Bronchial epithelial cell (primary cell): ENCODE measurements at regions not wholly inside any gene's neighbourhood (a gene's known extent, or its start where the extent isn't known, plus 50 kb on each side); places are given as distances from the start of the nearest gene placed in this dataset.
A peak's percentile ranks its signal among the peaks of the same experiment; 100 is the strongest.

Experiments used
- DNase-seq: peaks from one replicate; pipeline ENCODE4 v3.0.0-alpha.2; 2010; ENCODE audit warnings: low read depth
- FAIRE-seq: peaks from 2 replicates; lab custom pipeline; 2011; peaks lifted over from hg19 to GRCh38; lab: Jason Lieb, UNC
- H3K27me3 ChIP-seq: 2 replicates; pipeline ENCODE4 v1.5.1; 2011; ENCODE audit warnings: low read length; ENCODE audit not compliant: control insufficient read depth, insufficient read depth
- H3K36me3 ChIP-seq: 2 replicates; pipeline ENCODE4 v1.5.1; 2011; ENCODE audit warnings: low read length; ENCODE audit not compliant: control insufficient read depth, insufficient read depth
- H3K4me3 ChIP-seq: 2 replicates; pipeline ENCODE4 v1.5.1; 2011; ENCODE audit warnings: mild to moderate bottlenecking, low read depth, low read length, control low read depth
- TF ChIP-seq, protein P1 (sequence below): IDR thresholded peaks from 2 replicates; pipeline ENCODE4 v1.5.1; 2011; ENCODE audit warnings: mild to moderate bottlenecking, moderate library complexity, low read length, control low read depth, inconsistent platforms; ENCODE audit not compliant: insufficient read depth, severe bottlenecking

DNA sequence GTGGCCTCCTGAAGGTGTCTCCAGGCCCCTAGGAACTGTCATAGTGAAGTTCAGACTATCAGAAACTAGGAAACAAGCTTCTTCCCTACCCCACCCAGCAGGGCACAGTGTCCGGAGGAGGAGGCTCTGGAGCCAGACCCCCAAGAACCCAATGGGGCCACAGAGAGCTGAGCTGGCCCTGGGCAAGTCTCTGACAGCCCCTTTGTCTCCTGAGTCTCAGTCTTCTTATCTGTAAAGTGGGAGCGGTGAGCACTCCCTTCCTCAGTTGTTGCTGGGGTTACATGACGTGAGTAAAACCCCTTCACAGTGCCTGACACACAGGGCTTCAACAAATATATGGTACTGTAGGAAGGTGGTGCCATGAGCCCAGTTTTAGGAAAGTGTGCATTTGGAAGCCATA lies 675.8 kb downstream of the MATN1 start:
- H3K27me3 ChIP-seq: no peaks in the 10 kb centered on the region
- no peaks in the 10 kb centered on the region for H3K36me3 ChIP-seq
- no peak for DNase-seq
- H3K4me3 ChIP-seq: no peak overlapping the region
- no peak for FAIRE-seq
- TF ChIP-seq, protein P1, sequence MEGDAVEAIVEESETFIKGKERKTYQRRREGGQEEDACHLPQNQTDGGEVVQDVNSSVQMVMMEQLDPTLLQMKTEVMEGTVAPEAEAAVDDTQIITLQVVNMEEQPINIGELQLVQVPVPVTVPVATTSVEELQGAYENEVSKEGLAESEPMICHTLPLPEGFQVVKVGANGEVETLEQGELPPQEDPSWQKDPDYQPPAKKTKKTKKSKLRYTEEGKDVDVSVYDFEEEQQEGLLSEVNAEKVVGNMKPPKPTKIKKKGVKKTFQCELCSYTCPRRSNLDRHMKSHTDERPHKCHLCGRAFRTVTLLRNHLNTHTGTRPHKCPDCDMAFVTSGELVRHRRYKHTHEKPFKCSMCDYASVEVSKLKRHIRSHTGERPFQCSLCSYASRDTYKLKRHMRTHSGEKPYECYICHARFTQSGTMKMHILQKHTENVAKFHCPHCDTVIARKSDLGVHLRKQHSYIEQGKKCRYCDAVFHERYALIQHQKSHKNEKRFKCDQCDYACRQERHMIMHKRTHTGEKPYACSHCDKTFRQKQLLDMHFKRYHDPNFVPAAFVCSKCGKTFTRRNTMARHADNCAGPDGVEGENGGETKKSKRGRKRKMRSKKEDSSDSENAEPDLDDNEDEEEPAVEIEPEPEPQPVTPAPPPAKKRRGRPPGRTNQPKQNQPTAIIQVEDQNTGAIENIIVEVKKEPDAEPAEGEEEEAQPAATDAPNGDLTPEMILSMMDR: no peak

DNA sequence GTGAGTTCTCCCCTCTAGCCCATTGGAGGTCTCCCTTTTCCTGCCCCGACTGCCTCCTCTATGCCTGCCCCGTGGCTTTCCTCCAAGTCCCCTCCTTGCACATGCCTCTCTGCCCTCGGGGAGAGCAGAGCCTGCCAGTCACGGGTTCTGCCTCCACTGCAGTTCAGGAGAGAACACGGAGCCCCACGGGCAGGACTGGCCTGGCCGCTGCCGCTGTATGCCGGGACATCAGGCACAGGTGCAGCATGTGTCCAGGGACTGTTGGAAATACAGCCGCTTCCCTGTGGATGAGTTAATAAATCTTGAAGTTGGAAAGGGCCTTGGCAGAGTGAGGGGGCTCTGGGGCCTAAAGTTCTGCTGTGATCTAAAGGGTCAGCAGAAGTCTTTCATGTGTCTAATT lies 676.6 kb downstream of the MATN1 start:
- DNase-seq (no peak), FAIRE-seq (no peak)
- no peaks in the 10 kb centered on the region for H3K36me3 ChIP-seq
- H3K4me3 ChIP-seq: no peak overlapping the region
- TF ChIP-seq, protein P1: no peak
- H3K27me3 ChIP-seq: no peaks in the 10 kb centered on the region

DNA sequence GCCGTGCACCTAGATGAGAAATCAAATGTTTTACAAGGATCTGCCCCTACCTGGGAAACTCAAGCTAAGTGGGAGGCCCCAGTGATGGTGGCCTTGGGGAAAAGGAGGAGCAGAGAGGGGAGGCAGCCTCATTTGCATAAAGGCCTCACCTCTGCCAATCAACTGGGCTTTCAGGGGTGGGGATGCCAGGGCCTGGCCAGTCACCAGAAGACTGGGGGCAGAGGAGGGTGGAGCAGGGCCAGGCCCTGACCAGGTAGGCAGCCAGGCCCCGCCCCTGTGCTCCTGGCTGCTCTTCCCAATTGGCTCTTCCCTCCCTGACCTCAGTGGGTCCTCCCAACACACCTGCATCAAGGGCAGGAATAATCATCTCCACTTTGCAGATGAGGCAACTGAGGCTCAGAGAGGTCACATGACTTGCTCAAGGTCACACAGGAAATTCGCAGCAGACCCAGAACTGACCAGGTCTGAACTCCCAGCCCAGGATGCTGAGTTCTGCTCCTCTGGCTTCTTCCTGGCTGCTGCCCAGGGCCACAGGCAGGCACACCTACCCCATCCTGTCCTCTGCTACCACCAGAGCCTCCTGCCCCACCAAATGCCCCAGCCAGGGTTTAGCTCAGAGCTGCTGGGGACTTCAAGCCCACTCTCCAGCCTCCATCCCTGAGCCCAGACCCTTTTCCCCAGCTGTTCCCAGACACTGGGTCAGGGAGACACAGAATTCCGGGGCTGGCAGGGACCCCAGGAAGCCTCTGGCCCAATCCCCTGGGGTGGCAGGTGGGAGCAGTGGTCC lies 677.9 kb downstream of the MATN1 start:
- TF ChIP-seq, protein P1: no peak
- peak; percentile 32 for FAIRE-seq
- no peak for DNase-seq
- no peak overlapping the region for H3K4me3 ChIP-seq
- no peaks in the 10 kb centered on the region for H3K36me3 ChIP-seq
- no peaks in the 10 kb centered on the region for H3K27me3 ChIP-seq

DNA sequence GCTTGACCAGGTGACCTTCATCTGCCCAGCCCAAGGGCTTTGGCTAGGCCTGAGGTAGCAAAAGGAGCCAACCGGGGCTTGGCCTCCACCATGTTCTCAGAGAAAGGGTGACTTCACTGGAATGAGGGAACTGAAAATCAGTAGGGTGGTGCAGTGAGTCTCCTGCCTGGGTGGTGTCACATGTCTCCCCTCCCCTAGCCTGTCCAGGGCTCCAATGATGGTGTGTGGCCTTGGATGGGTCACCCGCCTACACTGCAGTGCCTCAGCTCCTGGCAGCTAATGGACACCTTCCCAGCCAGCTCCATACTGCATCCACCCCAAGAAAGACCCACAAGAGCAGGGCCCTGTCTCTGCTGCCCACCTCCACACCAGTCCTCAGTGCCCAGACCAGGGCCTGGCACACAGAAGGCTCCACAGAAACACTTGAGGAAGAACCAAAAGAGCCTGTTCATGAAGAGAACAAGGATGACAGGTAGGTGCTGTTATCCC lies 678.7 kb downstream of the MATN1 start:
- Histone ChIP-seq H3K36me3 (no peaks in the 10 kb centered on the region), H3K27me3 (no peaks in the 10 kb centered on the region), H3K4me3 (no peak overlapping the region)
- TF ChIP-seq, protein P1: no peak
- no peak for FAIRE-seq
- no peak for DNase-seq

DNA sequence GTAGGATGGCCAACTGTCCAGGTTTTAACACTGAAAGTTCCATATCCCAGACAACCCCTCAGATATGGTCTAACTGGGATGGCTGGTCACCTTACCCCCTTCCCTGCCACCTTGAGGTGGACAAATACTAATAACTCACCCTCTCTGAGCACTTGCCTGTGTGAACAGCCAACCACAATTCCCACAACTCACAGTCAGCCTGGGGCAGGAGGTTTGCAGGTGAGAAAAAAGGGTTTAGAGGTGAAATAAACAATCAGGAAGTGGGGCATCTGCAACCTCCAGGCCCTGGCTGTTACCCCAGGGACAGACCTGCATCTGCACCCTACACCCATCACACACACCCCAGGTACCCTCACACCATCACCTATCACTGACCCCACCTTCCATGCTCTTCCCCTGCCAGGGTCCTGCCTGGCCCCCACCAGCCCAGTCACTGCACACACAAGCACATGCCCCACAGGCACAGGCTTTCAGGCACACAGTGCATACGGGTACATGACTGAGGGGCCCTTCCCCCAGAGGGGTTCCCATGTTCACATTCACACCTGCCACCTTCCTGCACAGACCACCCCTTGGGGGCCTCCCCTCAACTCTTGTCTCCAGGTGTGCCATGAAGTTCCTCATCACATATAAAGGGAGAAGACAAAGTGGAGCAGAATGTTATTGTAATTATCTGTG lies 679.5 kb downstream of the MATN1 start:
- TF ChIP-seq, protein P1: no peak
- FAIRE-seq (no peak), DNase-seq (no peak)
- Histone ChIP-seq H3K4me3 (no peak overlapping the region), H3K27me3 (no peaks in the 10 kb centered on the region), H3K36me3 (no peaks in the 10 kb centered on the region)
